ENCODE measurements at regions not wholly inside any gene's neighbourhood (a gene's known extent, or its start where the extent isn't known, plus 50 kb on each side); places are given as distances from the start of the nearest gene placed in this dataset.

DNA sequence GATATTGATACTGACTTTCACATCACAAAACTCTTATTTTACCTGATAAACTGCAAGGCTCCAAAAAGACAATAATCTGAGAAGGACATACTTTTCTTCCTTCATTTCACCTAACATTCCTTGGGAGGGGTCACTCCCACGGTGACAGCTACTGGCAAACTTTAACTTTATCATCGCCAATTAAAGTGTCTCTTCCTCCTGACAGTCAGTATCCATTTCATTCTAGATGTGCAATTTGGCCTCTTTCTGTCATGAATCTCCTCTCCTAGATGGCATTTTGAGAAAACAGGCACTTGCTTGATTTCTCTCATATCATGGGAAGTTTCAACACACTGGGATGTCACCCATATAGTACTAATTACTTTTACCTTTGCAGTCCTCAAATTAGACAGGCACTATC, 413.5 kb upstream of the CCNG1 start:
- TF ChIP-seq, protein P1, sequence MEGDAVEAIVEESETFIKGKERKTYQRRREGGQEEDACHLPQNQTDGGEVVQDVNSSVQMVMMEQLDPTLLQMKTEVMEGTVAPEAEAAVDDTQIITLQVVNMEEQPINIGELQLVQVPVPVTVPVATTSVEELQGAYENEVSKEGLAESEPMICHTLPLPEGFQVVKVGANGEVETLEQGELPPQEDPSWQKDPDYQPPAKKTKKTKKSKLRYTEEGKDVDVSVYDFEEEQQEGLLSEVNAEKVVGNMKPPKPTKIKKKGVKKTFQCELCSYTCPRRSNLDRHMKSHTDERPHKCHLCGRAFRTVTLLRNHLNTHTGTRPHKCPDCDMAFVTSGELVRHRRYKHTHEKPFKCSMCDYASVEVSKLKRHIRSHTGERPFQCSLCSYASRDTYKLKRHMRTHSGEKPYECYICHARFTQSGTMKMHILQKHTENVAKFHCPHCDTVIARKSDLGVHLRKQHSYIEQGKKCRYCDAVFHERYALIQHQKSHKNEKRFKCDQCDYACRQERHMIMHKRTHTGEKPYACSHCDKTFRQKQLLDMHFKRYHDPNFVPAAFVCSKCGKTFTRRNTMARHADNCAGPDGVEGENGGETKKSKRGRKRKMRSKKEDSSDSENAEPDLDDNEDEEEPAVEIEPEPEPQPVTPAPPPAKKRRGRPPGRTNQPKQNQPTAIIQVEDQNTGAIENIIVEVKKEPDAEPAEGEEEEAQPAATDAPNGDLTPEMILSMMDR (IDR thresholded peaks at IDR 0.05), result no peak
- TF ChIP-seq POLR2A (IDR thresholded peaks at IDR 0.05), result no peak
- Histone ChIP-seq H3K27ac (no peak overlapping the region), H3K36me3 (no peaks in the 10 kb centered on the region), H3K9me3 (no peaks in the 10 kb centered on the region), H3K4me1 (no peaks in the 10 kb centered on the region), H3K4me3 (no peak overlapping the region), H3K27me3 (no peaks in the 10 kb centered on the region)
- DNase-seq, result no peak

DNA sequence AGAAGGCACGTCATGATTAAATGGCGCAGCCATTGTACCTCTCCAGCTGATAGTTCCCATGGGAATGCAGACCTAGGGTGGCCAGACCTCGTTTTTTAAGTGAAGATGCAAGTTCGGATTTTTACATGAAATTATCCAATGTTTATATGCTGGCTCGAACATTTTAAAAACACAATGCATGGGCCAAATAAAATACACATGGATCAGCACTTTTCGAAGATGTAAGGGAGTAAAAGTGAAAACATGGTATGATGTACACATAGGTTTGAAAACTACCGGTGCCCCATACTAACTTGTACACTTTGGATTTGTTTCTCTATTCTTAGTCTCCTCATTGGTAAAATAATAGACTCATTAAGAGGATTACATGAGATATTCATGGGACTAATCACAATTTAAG, 412.5 kb upstream of the CCNG1 start:
- H3K4me1 ChIP-seq, result no peaks in the 10 kb centered on the region
- TF ChIP-seq, protein P1 (IDR thresholded peaks at IDR 0.05), result no peak
- no peak for TF ChIP-seq POLR2A (IDR thresholded peaks at IDR 0.05)
- no peak overlapping the region for H3K27ac ChIP-seq
- H3K9me3 ChIP-seq, result no peaks in the 10 kb centered on the region
- H3K4me3 ChIP-seq, result no peak overlapping the region
- H3K27me3 ChIP-seq, result no peaks in the 10 kb centered on the region
- no peaks in the 10 kb centered on the region for H3K36me3 ChIP-seq
- DNase-seq, result no peak

DNA sequence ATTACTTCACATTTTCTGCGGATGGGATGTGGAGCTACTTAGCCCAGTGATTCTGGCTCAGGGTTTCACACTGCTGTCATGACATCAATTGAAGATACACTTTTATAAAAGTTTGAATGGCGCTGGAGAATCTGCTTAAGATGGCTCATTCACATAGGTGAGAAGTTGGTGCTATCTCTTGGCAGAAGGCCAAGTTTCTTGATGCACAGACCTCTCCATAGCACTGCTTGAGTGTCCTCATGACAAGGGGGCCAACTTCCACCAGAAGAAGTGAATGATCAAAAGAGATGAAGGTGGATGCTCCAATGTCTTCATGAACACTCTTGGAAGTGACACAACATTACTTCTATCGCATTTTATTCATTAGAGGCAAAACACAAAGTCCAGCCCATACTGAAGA, 403.7 kb upstream of the CCNG1 start:
- Histone ChIP-seq H3K36me3 (no peaks in the 10 kb centered on the region), H3K27me3 (no peaks in the 10 kb centered on the region), H3K4me1 (no peaks in the 10 kb centered on the region), H3K9me3 (no peaks in the 10 kb centered on the region), H3K4me3 (no peak overlapping the region), H3K27ac (no peak overlapping the region)
- TF ChIP-seq, protein P1 (IDR thresholded peaks at IDR 0.05), result no peak
- no peak for TF ChIP-seq POLR2A (IDR thresholded peaks at IDR 0.05)
- no peak for DNase-seq

DNA sequence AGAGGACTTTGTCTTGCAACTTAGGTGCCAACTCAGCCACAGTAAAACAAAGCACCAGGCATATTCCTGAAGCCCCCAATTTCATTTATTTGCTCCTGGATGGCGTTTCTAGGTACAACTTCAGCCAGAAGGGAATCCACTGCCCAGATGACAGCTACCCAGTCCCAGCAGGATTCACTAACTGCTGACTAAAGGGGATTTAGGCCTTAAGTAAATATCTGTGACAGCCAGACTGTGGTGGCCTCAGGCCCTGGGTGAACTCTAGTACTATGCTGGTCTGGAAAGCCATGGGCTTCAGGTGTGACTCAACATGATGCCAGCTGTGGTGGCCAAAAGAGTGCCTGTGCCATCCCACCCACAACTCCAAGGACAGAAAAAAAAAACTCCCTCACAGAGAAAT, 396.1 kb upstream of the CCNG1 start:
- DNase-seq, result no peak
- TF ChIP-seq, protein P1 (IDR thresholded peaks at IDR 0.05), result no peak
- TF ChIP-seq POLR2A (IDR thresholded peaks at IDR 0.05), result no peak

DNA sequence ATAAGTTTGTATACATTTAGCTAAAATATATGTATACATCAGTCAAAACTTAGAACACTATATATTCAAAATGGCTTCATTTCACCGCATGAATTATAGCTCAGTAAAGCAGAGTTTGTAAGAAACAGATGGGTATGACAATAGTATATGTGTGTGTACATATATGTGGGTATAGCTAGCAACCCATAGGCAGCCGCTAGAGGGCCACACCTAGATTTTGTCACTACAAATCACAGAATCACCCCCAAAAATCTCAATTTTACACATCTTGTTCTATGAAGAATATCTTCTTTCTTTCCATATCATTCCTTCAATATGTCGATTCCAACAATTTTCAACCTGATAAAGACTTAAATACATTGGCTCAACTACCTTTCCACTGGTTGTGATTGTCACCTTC, 357.8 kb upstream of the CCNG1 start:
- DNase-seq, result no peak
- Histone ChIP-seq H3K4me3 (no peak overlapping the region), H3K36me3 (no peaks in the 10 kb centered on the region), H3K9me3 (no peaks in the 10 kb centered on the region), H3K27ac (no peak overlapping the region), H3K4me1 (no peaks in the 10 kb centered on the region), H3K27me3 (no peaks in the 10 kb centered on the region)
- TF ChIP-seq POLR2A (IDR thresholded peaks at IDR 0.05), result no peak
- TF ChIP-seq, protein P1 (IDR thresholded peaks at IDR 0.05), result no peak

More for the DNA sequence above, 396.1 kb upstream of the CCNG1 start:
- no peaks in the 10 kb centered on the region for H3K27me3 ChIP-seq
- no peaks in the 10 kb centered on the region for H3K9me3 ChIP-seq
- H3K27ac ChIP-seq, result no peak overlapping the region
- H3K4me3 ChIP-seq, result no peak overlapping the region
- no peaks in the 10 kb centered on the region for H3K4me1 ChIP-seq
- no peaks in the 10 kb centered on the region for H3K36me3 ChIP-seq

DNA sequence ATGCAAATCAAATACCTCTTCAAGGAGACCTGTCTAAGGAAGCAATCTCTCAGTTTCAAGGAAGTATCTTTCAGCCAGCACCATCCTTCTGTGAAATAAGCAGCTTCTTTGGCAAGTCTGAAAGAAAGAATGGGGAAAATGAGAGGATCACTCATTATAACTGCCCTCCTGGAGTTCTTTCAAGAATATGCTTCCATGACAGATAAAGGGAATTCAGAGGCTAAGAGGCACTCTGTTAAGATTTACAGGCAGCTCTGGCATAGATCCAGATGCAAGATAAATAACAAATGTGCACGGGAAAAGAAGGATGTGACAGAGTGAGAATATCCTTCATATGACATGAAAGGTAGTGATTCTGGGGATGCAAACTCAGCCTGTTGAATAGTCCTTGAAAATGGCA, 348.2 kb upstream of the CCNG1 start:
- Histone ChIP-seq H3K27me3 (no peaks in the 10 kb centered on the region), H3K4me3 (no peak overlapping the region), H3K4me1 (no peaks in the 10 kb centered on the region), H3K9me3 (no peaks in the 10 kb centered on the region), H3K27ac (no peak overlapping the region), H3K36me3 (no peaks in the 10 kb centered on the region)
- DNase-seq, result no peak
- TF ChIP-seq, protein P1 (IDR thresholded peaks at IDR 0.05), result no peak
- no peak for TF ChIP-seq POLR2A (IDR thresholded peaks at IDR 0.05)
